ENCODE measurements at regions not wholly inside any gene's neighbourhood (a gene's known extent, or its start where the extent isn't known, plus 50 kb on each side); places are given as distances from the start of the nearest gene placed in this dataset.

DNA sequence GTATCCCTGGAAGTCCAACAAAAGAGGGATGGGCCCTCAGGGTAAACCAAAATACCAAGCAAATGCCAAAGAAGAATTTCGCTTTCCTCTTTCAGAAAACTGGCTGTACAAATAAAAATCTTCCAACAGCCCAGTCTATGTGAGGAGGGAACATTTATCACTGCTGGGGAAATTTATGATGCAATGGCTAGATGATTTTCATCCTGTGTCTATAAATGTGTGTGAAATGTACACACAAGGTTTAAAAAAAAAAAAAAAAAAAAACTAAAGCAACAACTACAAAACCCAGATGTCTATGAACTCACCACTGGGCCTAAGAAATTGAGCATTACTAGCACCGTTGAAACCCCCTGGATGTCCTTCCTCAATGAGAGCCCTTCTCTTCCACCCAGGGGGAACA lies 68.7 kb upstream of the SLC4A11 start:
- no peak for TF ChIP-seq EZH2 (IDR thresholded peaks at IDR 0.05; ENCODE audit: borderline replicate concordance, low read length)
- TF ChIP-seq, protein P1, sequence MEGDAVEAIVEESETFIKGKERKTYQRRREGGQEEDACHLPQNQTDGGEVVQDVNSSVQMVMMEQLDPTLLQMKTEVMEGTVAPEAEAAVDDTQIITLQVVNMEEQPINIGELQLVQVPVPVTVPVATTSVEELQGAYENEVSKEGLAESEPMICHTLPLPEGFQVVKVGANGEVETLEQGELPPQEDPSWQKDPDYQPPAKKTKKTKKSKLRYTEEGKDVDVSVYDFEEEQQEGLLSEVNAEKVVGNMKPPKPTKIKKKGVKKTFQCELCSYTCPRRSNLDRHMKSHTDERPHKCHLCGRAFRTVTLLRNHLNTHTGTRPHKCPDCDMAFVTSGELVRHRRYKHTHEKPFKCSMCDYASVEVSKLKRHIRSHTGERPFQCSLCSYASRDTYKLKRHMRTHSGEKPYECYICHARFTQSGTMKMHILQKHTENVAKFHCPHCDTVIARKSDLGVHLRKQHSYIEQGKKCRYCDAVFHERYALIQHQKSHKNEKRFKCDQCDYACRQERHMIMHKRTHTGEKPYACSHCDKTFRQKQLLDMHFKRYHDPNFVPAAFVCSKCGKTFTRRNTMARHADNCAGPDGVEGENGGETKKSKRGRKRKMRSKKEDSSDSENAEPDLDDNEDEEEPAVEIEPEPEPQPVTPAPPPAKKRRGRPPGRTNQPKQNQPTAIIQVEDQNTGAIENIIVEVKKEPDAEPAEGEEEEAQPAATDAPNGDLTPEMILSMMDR (conservative IDR thresholded peaks at IDR 0.05 in 1 of 2, IDR thresholded peaks at IDR 0.05 in 1 of 2; ENCODE audit: extremely low read depth in 1 of 2, insufficient read depth in 1 of 2, low read depth in 1 of 2, low read length in 2 of 2) = no peak
